DMS153 treated with DMSO at 0.1 percent for 48 hours (cell line): ENCODE measurements at regions not wholly inside any gene's neighbourhood (a gene's known extent, or its start where the extent isn't known, plus 50 kb on each side); places are given as distances from the start of the nearest gene placed in this dataset.

Source experiments
- DNase-seq: peaks from one replicate; lab custom pipeline; 2025; ENCODE audit not compliant: unreplicated experiment; lab: John Stamatoyannopoulos, UW

- no peak for DNase-seq
Observed at GRCh38 chr17:68812876-68813584, 142.2 kb downstream of the ABCA8 start.

- DNase-seq, result no peak
Observed at GRCh38 chr17:68809148-68809547, 146.0 kb downstream of the ABCA8 start.

GRCh38 chr17:68807998-68808772 is 147.0 kb downstream of the ABCA8 start:
- no peak for DNase-seq

- DNase-seq, result no peak
Observed at GRCh38 chr17:68805609-68806008, 149.6 kb downstream of the ABCA8 start.

GRCh38 chr17:68804777-68805520 is 150.2 kb downstream of the ABCA8 start:
- DNase-seq, result no peak

GRCh38 chr17:68803164-68803929 is 151.8 kb downstream of the ABCA8 start:
- no peak for DNase-seq

GRCh38 chr17:68801335-68802247 is 153.6 kb downstream of the ABCA8 start:
- no peak for DNase-seq

GRCh38 chr17:68800751-68801150 is 154.4 kb downstream of the ABCA8 start:
- no peak for DNase-seq

- no peak for DNase-seq
Observed at GRCh38 chr17:68794636-68795434, 160.4 kb downstream of the ABCA8 start.

- no peak for DNase-seq
Observed at GRCh38 chr17:68792873-68793272, 162.3 kb downstream of the ABCA8 start.

GRCh38 chr17:68792042-68792685 is 163.0 kb downstream of the ABCA8 start:
- DNase-seq, result no peak

GRCh38 chr17:68790931-68791330 is 164.3 kb downstream of the ABCA8 start:
- DNase-seq, result no peak

- no peak for DNase-seq
Observed at GRCh38 chr17:68790492-68790891, 164.7 kb downstream of the ABCA8 start.

- no peak for DNase-seq
Observed at GRCh38 chr17:68789203-68789962, 165.8 kb downstream of the ABCA8 start.

- DNase-seq, result no peak
Observed at GRCh38 chr17:68785565-68786486, 169.4 kb downstream of the ABCA8 start.

- DNase-seq, result no peak
Observed at GRCh38 chr17:68784431-68784830, 170.8 kb downstream of the ABCA8 start.

GRCh38 chr17:68783861-68784260 is 171.3 kb downstream of the ABCA8 start:
- no peak for DNase-seq
